GM21737 (cell line): ENCODE measurements at regions not wholly inside any gene's neighbourhood (a gene's known extent, or its start where the extent isn't known, plus 50 kb on each side); places are given as distances from the start of the nearest gene placed in this dataset.
A peak's percentile ranks its signal among the peaks of the same experiment; 100 is the strongest.

Experiments
- ATAC-seq: cut with Tn5 transposase; IDR thresholded peaks from one replicate; pipeline ENCODE4 v1.9.1; 2021; ENCODE audit warnings: mild to moderate bottlenecking, moderate library complexity; ENCODE audit not compliant: unreplicated experiment

GRCh38 chr5:8457187-8458037, 588.5 kb downstream of the MTRR start:
- ATAC-seq: peak; percentile 95

- ATAC-seq: peak; percentile 21
These were observed 589.1 kb downstream of the MTRR start for GRCh38 chr5:8458038-8458383.

- no peak for ATAC-seq
These were observed 592.6 kb downstream of the MTRR start for GRCh38 chr5:8461543-8461942.

- no peak for ATAC-seq
These were observed 593.6 kb downstream of the MTRR start for GRCh38 chr5:8462565-8462964.

- ATAC-seq: no peak
These were observed 601.5 kb downstream of the MTRR start for GRCh38 chr5:8470489-8470888.

- no peak for ATAC-seq
These were observed 602.6 kb downstream of the MTRR start for GRCh38 chr5:8471581-8471980.

- ATAC-seq: no peak
These were observed 604.1 kb downstream of the MTRR start for GRCh38 chr5:8473016-8473415.

- no peak for ATAC-seq
These were observed 605.0 kb downstream of the MTRR start for GRCh38 chr5:8473827-8474568.

- ATAC-seq: no peak
These were observed 605.6 kb downstream of the MTRR start for GRCh38 chr5:8474569-8474930.

- no peak for ATAC-seq
These were observed 609.4 kb downstream of the MTRR start for GRCh38 chr5:8478326-8478725.

- ATAC-seq: no peak
These were observed 612.1 kb downstream of the MTRR start for GRCh38 chr5:8481007-8481406.

- no peak for ATAC-seq
These were observed 622.3 kb downstream of the MTRR start for GRCh38 chr5:8491254-8491653.

- ATAC-seq: no peak
These were observed 624.2 kb downstream of the MTRR start for GRCh38 chr5:8493176-8493575.

- no peak for ATAC-seq
These were observed 631.5 kb downstream of the MTRR start for GRCh38 chr5:8500426-8500825.

GRCh38 chr5:8505196-8505595, 636.2 kb downstream of the MTRR start:
- ATAC-seq: no peak

GRCh38 chr5:8508231-8508630, 639.3 kb downstream of the MTRR start:
- no peak for ATAC-seq

GRCh38 chr5:8516356-8516755, 647.4 kb downstream of the MTRR start:
- no peak for ATAC-seq

GRCh38 chr5:8517456-8517855, 648.5 kb downstream of the MTRR start:
- ATAC-seq: no peak

- no peak for ATAC-seq
These were observed 652.0 kb downstream of the MTRR start for GRCh38 chr5:8520917-8521316.

GRCh38 chr5:8521991-8522390, 653.0 kb downstream of the MTRR start:
- no peak for ATAC-seq

GRCh38 chr5:8522646-8523045, 653.7 kb downstream of the MTRR start:
- no peak for ATAC-seq

- no peak for ATAC-seq
These were observed 654.6 kb downstream of the MTRR start for GRCh38 chr5:8523501-8523900.
